ENCODE measurements at regions not wholly inside any gene's neighbourhood (a gene's known extent, or its start where the extent isn't known, plus 50 kb on each side); places are given as distances from the start of the nearest gene placed in this dataset.

DNA sequence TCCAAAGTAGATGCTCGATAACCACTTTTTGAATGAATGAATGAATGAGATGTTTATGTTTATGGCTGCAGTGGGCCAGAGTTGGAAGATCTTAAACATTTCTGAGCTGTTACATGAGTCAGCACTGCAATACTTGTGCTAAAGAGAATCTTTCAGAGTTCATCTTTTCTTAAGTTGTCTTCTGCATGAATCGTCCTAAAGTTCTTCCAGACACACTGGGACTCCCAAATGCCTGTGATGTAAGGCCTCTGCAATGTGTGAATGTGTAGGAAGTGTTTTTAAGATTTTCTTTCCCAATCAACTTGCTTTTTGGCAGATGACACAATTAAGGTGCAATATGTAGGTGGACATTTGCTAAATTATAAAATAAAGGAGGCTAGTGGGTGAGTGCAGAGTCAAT is 50.3 kb upstream of the TRIM9 start:
- POLR2A ChIA-PET (ENCODE audit: low non-redundant PET) = no interaction called here
- H3K27ac ChIP-seq = no peak overlapping the region
- DNase-seq (ENCODE audit: low spot score) = no peak
- TF ChIP-seq, protein P1, sequence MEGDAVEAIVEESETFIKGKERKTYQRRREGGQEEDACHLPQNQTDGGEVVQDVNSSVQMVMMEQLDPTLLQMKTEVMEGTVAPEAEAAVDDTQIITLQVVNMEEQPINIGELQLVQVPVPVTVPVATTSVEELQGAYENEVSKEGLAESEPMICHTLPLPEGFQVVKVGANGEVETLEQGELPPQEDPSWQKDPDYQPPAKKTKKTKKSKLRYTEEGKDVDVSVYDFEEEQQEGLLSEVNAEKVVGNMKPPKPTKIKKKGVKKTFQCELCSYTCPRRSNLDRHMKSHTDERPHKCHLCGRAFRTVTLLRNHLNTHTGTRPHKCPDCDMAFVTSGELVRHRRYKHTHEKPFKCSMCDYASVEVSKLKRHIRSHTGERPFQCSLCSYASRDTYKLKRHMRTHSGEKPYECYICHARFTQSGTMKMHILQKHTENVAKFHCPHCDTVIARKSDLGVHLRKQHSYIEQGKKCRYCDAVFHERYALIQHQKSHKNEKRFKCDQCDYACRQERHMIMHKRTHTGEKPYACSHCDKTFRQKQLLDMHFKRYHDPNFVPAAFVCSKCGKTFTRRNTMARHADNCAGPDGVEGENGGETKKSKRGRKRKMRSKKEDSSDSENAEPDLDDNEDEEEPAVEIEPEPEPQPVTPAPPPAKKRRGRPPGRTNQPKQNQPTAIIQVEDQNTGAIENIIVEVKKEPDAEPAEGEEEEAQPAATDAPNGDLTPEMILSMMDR (conservative IDR thresholded peaks at IDR 0.05; ENCODE audit: low read depth) = no peak
- CTCF ChIA-PET = no interaction called here

DNA sequence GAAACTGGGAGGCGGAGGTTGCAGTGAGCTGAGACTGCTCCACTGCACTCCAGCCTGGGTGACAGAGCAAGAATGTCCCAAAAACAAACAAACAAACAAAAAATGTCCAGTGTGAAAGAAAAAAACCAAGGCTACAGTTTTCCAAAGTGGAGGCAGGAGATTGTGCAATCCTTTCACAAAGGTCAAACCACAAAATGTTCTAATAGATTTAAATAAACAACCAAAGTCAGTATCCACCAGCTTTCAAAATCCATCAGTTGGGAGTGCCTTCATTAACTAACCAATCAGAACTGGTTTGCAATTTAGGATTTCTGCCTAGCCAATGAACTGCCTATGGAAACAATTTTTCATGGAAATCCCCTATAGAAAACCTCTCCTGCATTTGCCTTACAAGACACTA is 52.3 kb upstream of the TRIM9 start:
- DNase-seq (ENCODE audit: low spot score) = no peak
- no peak overlapping the region for H3K27ac ChIP-seq
- TF ChIP-seq, protein P1 (conservative IDR thresholded peaks at IDR 0.05; ENCODE audit: low read depth) = no peak
- ChIA-PET CTCF (interaction anchor here (0.7 kb wide), 1 partner anchor 13 kb away, joined by 10 read pairs; no protein-coding TSS in a partner anchor), POLR2A (ENCODE audit: low non-redundant PET) (no interaction called here)

- ChIA-PET POLR2A (ENCODE audit: low non-redundant PET) (no interaction called here), CTCF (interaction anchor here (0.7 kb wide), 1 partner anchor 23 kb away, joined by 3 read pairs; no protein-coding TSS in a partner anchor)
- TF ChIP-seq, protein P1 (conservative IDR thresholded peaks at IDR 0.05; ENCODE audit: low read depth) = no peak
- no peak overlapping the region for H3K27ac ChIP-seq
- no peak for DNase-seq (ENCODE audit: low spot score)
Observed at GRCh38 chr14:51155326-51155725, 60.4 kb upstream of the TRIM9 start.

DNA sequence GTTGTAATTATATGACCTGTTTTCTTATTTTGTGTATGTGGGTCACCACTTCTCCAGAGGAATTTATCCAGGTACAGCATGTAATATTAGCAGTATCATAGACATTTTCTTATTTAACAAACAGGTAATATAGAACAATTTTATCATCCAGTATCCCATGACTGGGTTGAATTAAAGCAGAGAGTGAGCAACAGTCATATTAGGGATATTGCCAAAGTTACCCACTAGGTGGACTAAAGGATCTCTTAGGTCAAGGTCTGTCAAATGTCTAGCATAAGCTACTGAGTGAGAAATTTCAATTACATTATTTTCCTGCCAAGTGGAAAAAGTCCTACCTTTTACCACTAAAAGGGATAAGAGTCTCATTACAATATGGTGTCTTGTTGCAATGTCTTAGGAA is 62.1 kb upstream of the TRIM9 start:
- ChIA-PET POLR2A (ENCODE audit: low non-redundant PET) (no interaction called here), CTCF (no interaction called here)
- DNase-seq (ENCODE audit: low spot score) = peak; percentile 18
- TF ChIP-seq, protein P1 (conservative IDR thresholded peaks at IDR 0.05; ENCODE audit: low read depth) = peak; percentile 24; the same call in 1 of the 2 replicates
- H3K27ac ChIP-seq = no peak overlapping the region

GRCh38 chr14:51160871-51161270 is 66.0 kb upstream of the TRIM9 start:
- ChIA-PET CTCF (no interaction called here), POLR2A (ENCODE audit: low non-redundant PET) (no interaction called here)
- DNase-seq (ENCODE audit: low spot score) = no peak
- TF ChIP-seq, protein P1 (conservative IDR thresholded peaks at IDR 0.05; ENCODE audit: low read depth) = no peak
- no peak overlapping the region for H3K27ac ChIP-seq

- TF ChIP-seq, protein P1 (conservative IDR thresholded peaks at IDR 0.05; ENCODE audit: low read depth) = no peak
- no peak for DNase-seq (ENCODE audit: low spot score)
- CTCF ChIA-PET = no interaction called here
- POLR2A ChIA-PET (ENCODE audit: low non-redundant PET) = no interaction called here
- H3K27ac ChIP-seq = no peak overlapping the region
Observed at GRCh38 chr14:51165415-51165814, 70.5 kb upstream of the TRIM9 start.
